Common myeloid progenitor, CD34-positive (primary cell): ENCODE measurements at regions not wholly inside any gene's neighbourhood (a gene's known extent, or its start where the extent isn't known, plus 50 kb on each side); places are given as distances from the start of the nearest gene placed in this dataset.
"Not testable (repeated sequence)": the region's sequence is repeated elsewhere in the genome, so short reads cannot be mapped to it uniquely, and the experiment has no call there.

Source experiments
- CTCF ChIA-PET: fragments of 350-600 bp; sonication (Branson Sonifier 250); formaldehyde crosslinking; loops from one replicate; lab custom pipeline; 2021; ENCODE audit warnings: antibody characterized with exemption; lab: Charles Lee
- POLR2A ChIA-PET: fragments of 350-600 bp; sonication (Branson Sonifier 250); formaldehyde crosslinking; loops from one replicate; lab custom pipeline; 2021; ENCODE audit warnings: antibody characterized with exemption; lab: Charles Lee
- DNase-seq, 3 donors: peaks; one replicate each; pipeline versions ENCODE4 v3.0.0 to v3.0.0-alpha.2; 2013
- H3K27ac ChIP-seq, 2 experiments: 1 replicate in 1 of 2; 2 replicates in 1 of 2; pipeline ENCODE4 v1.7.0; 2013; ENCODE audit warnings: inconsistent platforms in 2 of 2, low read length in 2 of 2, mild to moderate bottlenecking in 2 of 2, low read depth in 1 of 2, moderate library complexity in 1 of 2; ENCODE audit not compliant: severe bottlenecking in 2 of 2, insufficient read depth in 1 of 2, poor library complexity in 1 of 2
- H3K27me3 ChIP-seq, 5 experiments: replicated peaks in 2 of 5; 1 replicate in 3 of 5; 2 replicates in 2 of 5; pipeline versions ENCODE4 v1.6.1 to v1.7.0; 2013; ENCODE audit warnings: low read length in 4 of 5, mild to moderate bottlenecking in 2 of 5, moderate library complexity in 2 of 5, inconsistent platforms in 1 of 5; ENCODE audit not compliant: insufficient read depth in 5 of 5, control insufficient read depth in 4 of 5
- H3K36me3 ChIP-seq, 4 experiments: 1 replicate in 2 of 4; 2 replicates in 2 of 4; pipeline versions ENCODE4 v1.6.1 to v1.7.0; 2013; ENCODE audit warnings: low read length in 3 of 4, control low read depth in 1 of 4, mild to moderate bottlenecking in 1 of 4; ENCODE audit not compliant: control insufficient read depth in 4 of 4, insufficient read depth in 4 of 4
- H3K4me1 ChIP-seq, 4 experiments: 1 replicate in 3 of 4; 2 replicates in 1 of 4; pipeline versions ENCODE4 v1.6.1 to v1.7.1; 2013; ENCODE audit warnings: low read length in 3 of 4, mild to moderate bottlenecking in 3 of 4, control low read depth in 1 of 4, inconsistent platforms in 1 of 4, moderate library complexity in 1 of 4; ENCODE audit not compliant: control insufficient read depth in 4 of 4, insufficient read depth in 4 of 4; ENCODE audit errors: control extremely low read depth in 1 of 4
- H3K4me3 ChIP-seq, 7 experiments: 1 replicate in 4 of 7; 2 replicates in 3 of 7; pipeline versions ENCODE4 v1.5.1 to v1.7.0; 2013; ENCODE audit warnings: mild to moderate bottlenecking in 7 of 7, low read length in 6 of 7, moderate library complexity in 6 of 7, inconsistent platforms in 2 of 7, low read depth in 2 of 7, control low read depth in 1 of 7; ENCODE audit not compliant: insufficient read depth in 4 of 7, control insufficient read depth in 1 of 7; ENCODE audit errors: extremely low read depth in 1 of 7
- H3K9me3 ChIP-seq, 5 experiments: 1 replicate in 4 of 5; 2 replicates in 1 of 5; pipeline versions ENCODE4 v1.6.1 to v1.7.1; 2013; ENCODE audit warnings: low read length in 4 of 5, mild to moderate bottlenecking in 2 of 5, inconsistent platforms in 1 of 5, low read depth in 1 of 5, moderate library complexity in 1 of 5; ENCODE audit not compliant: control insufficient read depth in 4 of 5, insufficient read depth in 2 of 5; ENCODE audit errors: control extremely low read depth in 1 of 5
- WGBS: methylation state at CpG from one replicate; pipeline ENCODE4 v1.1.5; 2013; ENCODE audit not compliant: insufficient coverage; 5-methylcytosine and 5-hydroxymethylcytosine counted together

GRCh38 chr1:206256935-206257334 lies 53.6 kb downstream of the SRGAP2 start:
- POLR2A ChIA-PET, DNase-seq, H3K27ac ChIP-seq, H3K4me1 ChIP-seq, H3K27me3 ChIP-seq, CTCF ChIA-PET, H3K4me3 ChIP-seq, H3K36me3 ChIP-seq, H3K9me3 ChIP-seq: not testable (repeated sequence)
- no CpG with 5 or more reads among the region's 2 CpGs for WGBS

DNA sequence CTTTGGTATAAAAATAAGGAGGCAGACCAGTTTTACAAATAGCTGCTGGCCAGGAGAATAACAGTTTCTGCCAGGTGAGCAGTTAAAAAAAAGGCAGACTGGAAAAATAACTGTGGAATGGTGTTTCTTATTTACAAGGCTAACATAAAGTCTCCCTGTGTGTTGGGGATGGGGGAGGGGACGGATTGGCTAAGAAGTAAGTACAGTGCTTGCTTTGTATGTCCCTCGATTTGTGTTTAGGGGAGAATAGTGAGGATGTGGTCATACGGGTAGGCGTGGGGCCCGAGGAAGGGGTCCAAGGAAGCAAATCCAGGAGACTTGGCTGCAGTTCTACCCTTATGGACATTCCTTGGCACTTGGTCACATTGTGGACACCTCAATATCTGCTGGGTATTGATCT lies 58.1 kb downstream of the SRGAP2 start:
- H3K27me3 ChIP-seq, H3K4me1 ChIP-seq, H3K36me3 ChIP-seq, CTCF ChIA-PET, DNase-seq, POLR2A ChIA-PET, H3K9me3 ChIP-seq, H3K4me3 ChIP-seq, H3K27ac ChIP-seq: not testable (repeated sequence)
- WGBS = no CpG with 5 or more reads among the region's 5 CpGs

- H3K27me3 ChIP-seq, H3K36me3 ChIP-seq, H3K9me3 ChIP-seq, DNase-seq, H3K27ac ChIP-seq, POLR2A ChIA-PET, H3K4me1 ChIP-seq, H3K4me3 ChIP-seq, CTCF ChIA-PET: not testable (repeated sequence)
- no CpG with 5 or more reads among the region's 2 CpGs for WGBS
These were observed 59.1 kb downstream of the SRGAP2 start for GRCh38 chr1:206262424-206262823.

- H3K27me3 ChIP-seq, CTCF ChIA-PET, H3K9me3 ChIP-seq, POLR2A ChIA-PET, H3K4me1 ChIP-seq, H3K27ac ChIP-seq, H3K4me3 ChIP-seq, H3K36me3 ChIP-seq, DNase-seq: not testable (repeated sequence)
- WGBS = no CpG with 5 or more reads among the region's 2 CpGs
These were observed 61.6 kb downstream of the SRGAP2 start for GRCh38 chr1:206264916-206265315.

DNA sequence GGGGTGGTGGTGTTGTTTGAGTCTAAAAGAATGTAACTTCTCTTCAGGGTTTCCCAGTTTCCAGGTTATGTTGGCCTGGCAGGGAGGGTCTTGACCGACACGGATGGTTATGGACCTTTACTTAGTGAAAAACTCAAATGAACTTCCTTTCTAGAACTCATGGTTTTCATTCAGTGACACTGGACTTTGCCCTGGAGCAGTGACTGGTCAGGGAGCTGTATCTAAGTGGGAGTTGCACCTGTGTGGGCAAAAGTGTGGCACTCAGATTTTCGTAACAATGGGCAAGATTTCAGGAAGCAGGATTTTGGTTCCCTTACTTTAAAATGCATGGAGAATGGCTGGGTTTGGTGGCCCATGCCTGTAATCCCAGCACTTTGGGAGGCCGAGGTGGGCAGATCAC lies 67.8 kb downstream of the SRGAP2 start:
- H3K4me3 ChIP-seq, H3K27ac ChIP-seq, H3K9me3 ChIP-seq, POLR2A ChIA-PET, H3K27me3 ChIP-seq, DNase-seq, H3K4me1 ChIP-seq, H3K36me3 ChIP-seq, CTCF ChIA-PET: not testable (repeated sequence)
- no CpG with 5 or more reads among the region's 4 CpGs for WGBS

- H3K4me1 ChIP-seq, CTCF ChIA-PET, H3K36me3 ChIP-seq, H3K4me3 ChIP-seq, DNase-seq, H3K27me3 ChIP-seq, H3K27ac ChIP-seq, H3K9me3 ChIP-seq, POLR2A ChIA-PET: not testable (repeated sequence)
- no CpG with 5 or more reads among the region's 1 CpG for WGBS
These were observed 69.8 kb downstream of the SRGAP2 start for GRCh38 chr1:206273104-206273503.

DNA sequence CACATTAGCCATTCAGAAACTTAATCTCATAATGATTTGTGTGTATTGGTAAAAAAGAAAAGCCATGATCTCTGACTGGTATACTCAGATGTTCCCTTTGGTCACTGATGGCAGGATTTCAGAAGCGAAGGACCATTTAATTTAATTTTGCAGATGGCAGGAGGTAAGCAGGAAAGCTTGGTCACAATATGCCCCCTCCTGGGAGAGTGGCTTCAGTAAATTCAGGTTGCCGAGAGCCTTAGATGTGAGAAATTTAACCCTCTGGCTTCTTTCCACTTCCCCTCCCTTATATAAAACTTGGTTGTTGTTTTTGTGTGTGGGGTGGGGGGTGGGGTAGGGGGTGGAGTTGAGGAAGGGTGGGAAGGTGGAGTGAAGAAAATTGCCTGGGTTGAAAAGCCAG lies 72.8 kb downstream of the SRGAP2 start:
- POLR2A ChIA-PET, H3K27me3 ChIP-seq, H3K27ac ChIP-seq, H3K9me3 ChIP-seq, H3K36me3 ChIP-seq, H3K4me1 ChIP-seq, CTCF ChIA-PET, H3K4me3 ChIP-seq: not testable (repeated sequence)
- DNase-seq = peak in 2 of 3 donors; percentile 4 to 14
- WGBS = no CpG with 5 or more reads among the region's 2 CpGs
